HEK293 (cell line): ENCODE measurements at regions not wholly inside any gene's neighbourhood (a gene's known extent, or its start where the extent isn't known, plus 50 kb on each side); places are given as distances from the start of the nearest gene placed in this dataset.

ENCODE experiments used
- CTCF ChIP-seq: fragments of 450-650 bp; formaldehyde crosslinking; IDR thresholded peaks from 2 replicates; pipeline ENCODE4 v1.5.1; 2016; ENCODE audit warnings: missing biosample characterization, missing genetic modification characterization
- KLF16 ChIP-seq: fragments of 450-650 bp; formaldehyde crosslinking; IDR thresholded peaks from 2 replicates; pipeline ENCODE4 v1.5.1; 2017; ENCODE audit warnings: missing biosample characterization, missing genetic modification characterization
- REST ChIP-seq: fragments of 450-650 bp; formaldehyde crosslinking; IDR thresholded peaks from 2 replicates; pipeline ENCODE4 v1.5.1; 2016; ENCODE audit warnings: missing biosample characterization, missing genetic modification characterization
- WT1 ChIP-seq: fragments of 450-650 bp; formaldehyde crosslinking; IDR thresholded peaks from 2 replicates; pipeline ENCODE4 v1.5.1; 2016; ENCODE audit warnings: missing biosample characterization, missing genetic modification characterization
- ZFP69B ChIP-seq: fragments of 450-650 bp; formaldehyde crosslinking; IDR thresholded peaks from 2 replicates; pipeline ENCODE4 v1.5.1; 2016; ENCODE audit warnings: missing biosample characterization, missing genetic modification characterization
- ZNF114 ChIP-seq: fragments of 450-650 bp; formaldehyde crosslinking; IDR thresholded peaks from 2 replicates; pipeline ENCODE4 v1.5.0; 2017; ENCODE audit warnings: missing biosample characterization, missing genetic modification characterization

- no peak for TF ChIP-seq CTCF (tag by site-specific recombination)
- no peak for TF ChIP-seq REST (tag by site-specific recombination)
- no peak for TF ChIP-seq WT1 (tag by site-specific recombination)
- TF ChIP-seq ZFP69B (tag by site-specific recombination) = no peak
- no peak for TF ChIP-seq KLF16 (tag by site-specific recombination)
- TF ChIP-seq ZNF114 (tag by site-specific recombination) = no peak
These were observed 109.8 kb upstream of the PTPRK start for GRCh38 chr6:128630213-128630612.
